GM18505 (cell line): ENCODE measurements at regions not wholly inside any gene's neighbourhood (a gene's known extent, or its start where the extent isn't known, plus 50 kb on each side); places are given as distances from the start of the nearest gene placed in this dataset.

Experiments used
- ATAC-seq: cut with Tn5 transposase; IDR thresholded peaks from one replicate; pipeline ENCODE4 v1.9.1; 2021; ENCODE audit not compliant: unreplicated experiment
- POLR2A ChIP-seq: IDR thresholded peaks from 4 replicates; pipeline ENCODE4 v1.6.1; 2011; ENCODE audit warnings: borderline replicate concordance; ENCODE audit not compliant: insufficient read depth, insufficient read length; ENCODE audit errors: extremely low read depth

DNA sequence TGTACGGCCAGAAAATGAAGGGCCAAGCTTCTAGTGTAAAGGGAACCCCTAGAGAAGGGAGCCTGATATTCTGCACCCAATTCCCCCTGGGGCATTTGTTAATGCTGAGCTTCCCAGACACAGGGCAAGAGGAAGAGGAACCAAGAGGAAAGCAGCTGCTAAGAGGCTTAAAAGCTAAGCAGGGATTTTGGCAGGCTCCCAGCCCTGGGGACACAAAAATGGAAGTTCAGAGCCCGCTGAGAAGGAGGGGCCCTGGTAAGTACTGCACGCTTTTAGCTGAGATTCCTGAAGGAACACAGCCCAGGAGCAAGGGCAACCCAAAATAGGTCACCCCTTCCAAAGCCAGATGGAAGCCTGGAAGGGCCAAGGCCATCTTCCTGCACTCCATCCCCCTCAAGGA, 387.3 kb upstream of the MGMT start:
- no peak for ATAC-seq
- no peak for TF ChIP-seq POLR2A

DNA sequence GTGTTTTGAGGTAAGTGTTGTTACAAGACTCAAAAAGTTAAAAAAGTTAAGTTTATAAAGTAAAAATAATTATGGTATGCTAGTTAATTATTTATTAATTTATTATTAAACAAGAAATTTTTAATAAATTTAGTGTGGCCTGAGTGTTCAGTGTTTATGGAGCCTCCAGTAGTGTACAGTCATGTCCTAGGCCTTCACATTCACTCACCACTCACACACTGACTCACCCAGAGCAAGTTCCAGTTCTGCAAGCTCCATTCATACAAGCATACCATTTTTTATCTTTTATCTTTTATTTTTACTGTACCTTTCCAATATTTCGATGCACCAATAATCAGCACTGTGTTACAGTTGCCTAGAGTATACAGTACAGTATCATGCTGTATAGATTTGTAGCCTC, 381.2 kb upstream of the MGMT start:
- TF ChIP-seq POLR2A, result no peak
- ATAC-seq, result no peak

DNA sequence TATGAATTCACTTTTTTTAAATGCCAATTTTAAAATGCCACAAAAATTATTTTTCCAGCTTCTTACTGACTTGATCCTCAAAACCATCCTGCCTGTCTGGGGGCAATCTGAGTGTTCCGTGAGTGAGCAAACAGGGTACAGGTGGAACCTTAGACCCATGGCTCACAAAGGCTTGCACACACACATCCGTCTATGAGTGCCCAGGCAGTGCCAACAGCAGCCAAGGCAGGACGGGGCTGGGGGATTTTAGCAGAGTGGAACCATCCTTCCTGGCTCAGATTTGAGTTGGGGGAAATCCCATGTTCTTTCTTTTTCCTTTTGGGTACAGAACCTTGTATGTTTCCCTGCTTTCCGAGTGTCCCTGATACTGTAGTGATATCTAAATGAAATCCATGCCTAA, 377.7 kb upstream of the MGMT start:
- ATAC-seq, result no peak
- no peak for TF ChIP-seq POLR2A

DNA sequence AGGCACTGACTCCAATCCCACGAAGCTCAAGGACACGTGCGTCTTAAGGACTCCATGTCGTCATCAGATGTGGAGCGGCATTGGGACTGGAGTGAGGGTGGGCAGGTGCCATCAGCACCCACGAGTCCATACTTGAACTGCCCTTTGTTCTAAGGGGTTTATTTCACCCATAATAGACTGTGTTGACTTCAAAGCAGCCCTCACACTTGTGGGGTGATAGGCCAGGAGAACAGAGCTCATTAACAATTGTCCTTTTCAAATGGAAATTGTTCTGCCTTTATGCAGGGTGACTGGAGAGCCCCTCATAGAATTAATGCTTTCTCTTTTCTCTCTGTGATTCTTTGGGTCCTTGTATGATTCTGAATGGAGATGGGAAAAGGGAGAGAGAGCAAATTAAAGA, 376.9 kb upstream of the MGMT start:
- no peak for TF ChIP-seq POLR2A
- no peak for ATAC-seq

DNA sequence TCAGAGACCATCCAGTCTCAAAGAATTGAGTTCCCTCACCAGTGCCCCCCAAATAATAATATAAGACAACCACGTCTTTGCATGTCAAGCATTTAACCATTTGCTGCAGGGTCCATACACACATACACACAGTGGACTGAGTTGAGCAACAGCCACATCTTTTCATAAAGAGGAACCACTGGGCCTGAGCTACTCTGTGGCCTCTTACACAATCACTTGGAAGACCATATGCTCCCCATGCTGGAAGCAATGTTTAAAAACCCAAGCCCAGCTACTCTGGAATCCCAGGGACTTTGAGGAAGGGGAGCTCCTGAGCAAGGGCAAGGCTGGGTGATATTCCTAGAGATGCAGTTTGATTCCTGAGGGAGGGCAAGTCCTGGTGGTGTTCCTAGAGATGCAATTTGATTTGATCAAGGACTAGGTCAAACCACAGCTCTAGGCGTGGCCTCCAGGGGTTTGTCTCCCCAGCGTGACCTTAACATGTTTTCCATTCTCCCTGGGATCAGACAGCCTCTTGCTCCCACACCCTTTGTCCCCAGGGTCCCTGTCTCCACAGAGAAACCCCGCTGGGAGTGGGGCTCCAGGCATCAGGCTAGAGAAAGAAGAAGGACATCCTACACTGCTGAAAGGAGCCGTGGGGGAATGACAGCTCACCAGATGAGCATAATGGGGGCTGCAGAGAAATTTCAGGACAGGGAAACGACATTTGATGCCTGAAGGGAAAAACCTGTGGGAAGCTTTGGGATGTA, 376.2 kb upstream of the MGMT start:
- ATAC-seq, result no peak
- TF ChIP-seq POLR2A, result no peak

DNA sequence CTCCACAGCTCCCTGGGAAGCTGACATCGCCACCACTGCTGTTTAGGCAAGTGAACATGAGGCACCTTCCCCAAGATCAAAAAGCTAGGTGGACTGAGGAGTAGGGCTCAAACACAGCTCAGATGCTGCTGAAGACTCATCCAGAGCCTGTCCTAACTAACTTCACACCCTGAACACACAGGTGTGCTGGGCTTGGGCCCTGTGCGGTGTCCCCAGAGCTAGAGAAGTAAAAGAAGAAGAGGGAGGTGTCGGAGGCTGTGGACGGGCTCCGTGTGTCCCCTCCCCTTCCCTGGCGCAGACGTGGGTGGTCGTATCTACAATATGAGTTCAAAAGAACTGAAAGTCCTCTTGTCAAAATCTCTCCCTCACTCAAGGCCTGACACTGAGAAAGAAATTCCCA, 373.4 kb upstream of the MGMT start:
- TF ChIP-seq POLR2A, result no peak
- no peak for ATAC-seq

DNA sequence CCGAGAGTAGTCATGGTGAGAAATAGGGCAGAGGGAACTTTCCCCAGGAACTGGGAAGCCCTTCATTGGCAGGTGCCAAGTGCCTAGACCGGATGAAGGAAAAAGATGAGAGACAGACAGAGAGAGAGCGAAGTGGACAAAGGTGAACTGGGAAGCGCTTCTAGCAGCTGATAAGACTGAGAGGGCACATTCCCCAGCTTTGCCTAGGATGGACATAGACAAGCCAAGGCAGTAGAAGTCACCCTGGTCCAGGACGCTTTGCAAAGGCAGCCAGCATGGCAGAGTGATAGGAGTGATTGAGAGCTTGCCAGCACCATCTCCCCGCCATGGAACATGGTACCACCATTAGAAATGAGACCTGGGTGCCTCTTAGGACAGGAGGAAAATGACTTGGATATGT, 372.8 kb upstream of the MGMT start:
- no peak for TF ChIP-seq POLR2A
- ATAC-seq, result no peak

DNA sequence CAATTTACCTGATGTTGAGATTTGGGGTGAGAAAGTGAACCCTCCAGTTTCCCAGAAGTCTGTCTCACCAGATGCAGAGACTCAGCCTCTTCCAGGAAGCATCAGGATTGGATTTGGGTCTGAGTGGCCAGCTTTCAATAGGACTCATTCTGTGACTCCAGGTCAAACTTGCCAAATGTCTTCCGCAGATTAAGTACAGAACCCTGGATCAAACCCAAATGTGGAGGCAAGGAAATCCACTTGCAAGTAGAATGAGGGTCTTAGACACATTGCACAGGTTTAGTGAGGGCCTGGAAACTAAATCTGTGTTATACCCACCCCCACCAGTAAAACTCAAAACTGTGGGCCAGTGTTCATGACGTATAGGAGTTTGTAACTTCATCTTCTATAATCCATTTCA, 372.2 kb upstream of the MGMT start:
- TF ChIP-seq POLR2A, result no peak
- ATAC-seq, result no peak

DNA sequence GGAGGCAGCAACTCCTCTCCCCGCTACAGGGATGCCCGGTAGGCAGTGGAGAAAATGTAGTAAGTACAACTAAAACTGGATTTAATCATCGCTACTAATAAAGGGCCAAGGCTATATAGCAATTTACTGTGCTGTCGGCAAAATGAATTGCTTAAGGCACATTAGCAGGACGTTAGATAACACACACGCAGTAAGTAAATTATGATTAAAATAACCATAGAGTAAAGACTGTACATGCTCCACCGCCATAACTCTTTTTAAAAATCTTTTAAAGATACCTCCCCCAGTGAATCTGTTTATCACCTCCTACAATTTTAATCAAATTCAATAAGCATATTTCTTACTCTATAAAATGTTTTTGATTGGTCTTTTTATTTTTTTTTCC, 371.4 kb upstream of the MGMT start:
- ATAC-seq, result no peak
- TF ChIP-seq POLR2A, result no peak

DNA sequence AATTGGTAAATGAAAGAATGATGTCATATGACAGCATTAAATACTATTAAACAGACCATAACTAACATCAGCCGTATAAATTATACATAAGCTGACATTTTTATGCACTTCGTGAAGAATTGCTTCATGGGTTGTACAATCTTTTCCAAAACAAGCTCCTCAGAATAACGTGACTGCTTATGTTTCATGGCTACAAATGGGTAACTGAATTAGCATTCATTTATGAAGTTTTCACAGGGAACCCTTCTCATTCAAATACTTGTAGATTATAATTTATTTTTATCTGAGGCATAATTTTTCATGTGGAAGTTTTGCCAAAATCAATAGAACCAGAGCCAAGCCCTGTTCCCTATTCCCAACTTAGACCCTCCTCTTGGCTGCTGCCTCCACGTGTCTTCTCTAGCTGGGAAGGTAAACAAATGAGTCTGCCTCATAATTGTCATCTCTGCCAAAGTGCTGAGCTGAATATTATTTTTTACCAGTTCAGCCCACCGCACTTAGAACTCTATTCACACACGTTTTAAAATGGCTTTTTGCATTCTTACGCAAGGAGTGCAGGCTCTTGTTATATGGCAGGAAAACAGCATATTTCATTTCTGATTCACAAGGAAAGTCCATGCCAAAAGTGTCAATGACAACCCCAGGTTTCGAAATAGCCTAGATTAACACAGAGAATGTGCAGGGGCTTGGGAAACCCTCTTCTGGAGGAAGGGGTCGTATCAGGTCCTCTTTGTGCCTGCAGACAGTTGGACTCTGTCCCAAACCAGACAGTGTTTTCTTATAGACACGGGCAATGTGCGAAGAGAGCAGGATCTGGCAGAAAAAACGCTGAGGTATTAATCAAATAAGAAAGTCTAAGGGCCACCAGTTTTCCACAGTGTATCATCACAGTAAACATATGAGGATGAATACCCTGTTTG, 370.7 kb upstream of the MGMT start:
- no peak for TF ChIP-seq POLR2A
- ATAC-seq, result no peak

DNA sequence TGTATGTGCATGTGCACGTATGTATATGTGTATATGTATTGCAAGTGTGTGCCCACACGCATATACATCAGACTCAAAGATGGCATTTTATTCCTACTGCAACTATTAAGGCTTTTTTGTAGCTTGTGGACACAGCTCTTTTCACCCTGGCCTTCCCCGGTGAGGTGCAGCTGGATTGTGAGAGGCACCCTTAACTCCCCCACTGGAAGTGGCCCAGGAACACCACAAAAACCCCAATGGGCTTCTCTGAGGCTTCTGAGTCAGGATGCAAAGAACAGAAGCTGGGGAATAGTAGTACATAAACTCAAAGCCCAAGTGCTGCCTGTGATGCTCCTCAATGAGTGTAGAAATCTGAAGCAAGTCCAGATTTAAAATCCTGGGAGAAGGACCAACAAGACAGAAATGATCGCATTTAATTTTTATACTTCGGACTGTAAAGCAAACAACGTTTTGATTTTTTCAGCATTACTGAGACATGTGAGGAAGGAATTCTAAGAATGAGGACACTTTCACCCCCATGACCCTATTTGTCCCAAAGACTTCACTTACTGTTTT, 369.2 kb upstream of the MGMT start:
- no peak for TF ChIP-seq POLR2A
- ATAC-seq, result no peak

DNA sequence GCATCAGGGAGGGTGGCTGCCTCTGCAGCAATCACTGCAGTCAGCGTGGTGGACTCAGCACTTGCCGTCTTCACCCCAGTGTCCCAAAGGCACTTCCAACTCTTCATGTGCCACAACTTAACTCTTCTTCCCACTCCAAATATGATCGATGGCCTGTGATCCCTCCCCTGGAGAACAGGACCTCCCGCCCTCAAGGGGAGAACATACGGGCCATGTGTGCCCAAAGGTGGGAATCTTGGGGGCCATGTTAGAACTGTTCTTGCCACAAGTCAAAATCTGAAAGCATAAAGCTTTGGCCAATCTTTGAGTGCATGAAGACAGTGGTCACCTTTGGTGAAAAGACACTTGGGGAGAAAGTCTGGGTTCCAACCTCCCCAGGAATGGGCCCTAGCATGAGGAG, 368.5 kb upstream of the MGMT start:
- ATAC-seq, result no peak
- no peak for TF ChIP-seq POLR2A

DNA sequence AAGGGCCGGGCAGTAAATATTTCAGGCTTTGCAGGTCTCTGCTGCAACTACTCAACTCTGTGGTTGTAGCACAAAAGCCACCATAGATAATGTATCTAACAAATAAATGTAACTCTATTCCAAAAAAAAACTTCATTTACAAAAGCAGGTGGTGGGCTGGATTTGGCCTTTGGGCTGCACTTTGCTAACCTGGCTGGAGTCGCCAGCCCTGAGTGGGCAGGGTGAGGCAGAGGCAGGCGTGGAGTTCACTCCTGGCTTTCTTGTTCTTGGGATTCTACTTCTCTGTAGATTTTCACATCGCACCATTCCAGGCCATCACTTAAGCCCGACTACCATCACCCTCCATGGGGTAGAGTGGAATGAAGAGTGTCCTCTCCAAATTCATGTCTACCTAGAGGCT, 367.6 kb upstream of the MGMT start:
- no peak for TF ChIP-seq POLR2A

DNA sequence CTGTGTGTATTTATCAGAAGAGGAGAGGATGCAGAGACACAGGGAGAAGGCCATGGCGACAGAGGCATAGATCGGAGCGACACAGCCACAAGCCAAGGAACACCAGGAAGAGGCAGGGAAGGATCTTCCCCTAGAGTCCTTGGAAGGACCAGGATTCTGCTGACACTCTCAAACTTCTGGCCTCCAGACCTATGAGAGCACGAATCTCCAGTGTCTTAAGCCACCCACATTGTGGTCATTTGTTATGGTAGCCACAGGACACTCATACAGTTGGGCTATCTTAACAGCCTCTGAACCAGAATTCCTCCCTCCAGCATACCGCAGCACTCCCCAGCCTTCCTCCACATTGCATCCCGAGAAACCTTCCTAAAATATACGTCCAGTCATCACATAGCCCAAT, 367.0 kb upstream of the MGMT start:
- no peak for TF ChIP-seq POLR2A
- ATAC-seq, result no peak

More for the DNA sequence above, 367.6 kb upstream of the MGMT start:
- no peak for ATAC-seq
